Transverse colon (tissue), 4 donors: ENCODE measurements at regions not wholly inside any gene's neighbourhood (a gene's known extent, or its start where the extent isn't known, plus 50 kb on each side); places are given as distances from the start of the nearest gene placed in this dataset.

ENCODE experiments used
- DNase-seq: peaks from one replicate; pipeline ENCODE4 v3.0.0-alpha.2; 2019
- H3K27ac ChIP-seq, 4 donors: fragments of 200-600 bp; sonication (generic); 2 replicates each; pipeline ENCODE4 v1.5.1; 2016 to 2018; ENCODE audit warnings: inconsistent platforms in 4 of 4
- H3K27me3 ChIP-seq: fragments of 200-600 bp; sonication (generic); 2 replicates; pipeline ENCODE4 v1.5.1; 2017; ENCODE audit warnings: inconsistent platforms
- H3K36me3 ChIP-seq, 4 donors: fragments of 200-600 bp; sonication (generic); 2 replicates each; pipeline ENCODE4 v1.5.1; 2017 to 2019; ENCODE audit warnings: inconsistent platforms in 4 of 4
- H3K4me1 ChIP-seq, 4 donors: fragments of 200-600 bp; sonication (generic); 2 replicates each; pipeline ENCODE4 v1.5.1; 2017 to 2020; ENCODE audit warnings: inconsistent platforms in 4 of 4
- H3K4me3 ChIP-seq, 4 donors: fragments of 200-600 bp; sonication (generic); 1 replicate in 1 of 4; 2 replicates in 3 of 4; pipeline versions ENCODE4 v1.5.1 to v1.6.1; 2017 to 2019; ENCODE audit warnings: inconsistent platforms in 4 of 4
- H3K9me3 ChIP-seq, 2 donors: fragments of 200-600 bp; sonication (generic); 2 replicates each; pipeline ENCODE4 v1.5.1; 2017 to 2019; ENCODE audit warnings: inconsistent platforms in 2 of 2
- CTCF ChIP-seq, 5 experiments: fragments of 200-600 bp in 3 of 5; fragments of 450-650 bp in 2 of 5; sonication (generic) in 3 of 5; IDR thresholded peaks; 1 replicate in 2 of 5; 2 replicates in 3 of 5; pipeline ENCODE4 v1.5.1; 2016 to 2017; ENCODE audit warnings: antibody characterized with exemption in 5 of 5, inconsistent platforms in 3 of 5, mild to moderate bottlenecking in 2 of 5, moderate library complexity in 1 of 5
- EP300 ChIP-seq: sonication (generic); formaldehyde crosslinking; IDR thresholded peaks from one replicate; pipeline ENCODE4 v1.6.1; 2017; ENCODE audit warnings: antibody characterized with exemption, low read depth
- POLR2A ChIP-seq: fragments of 450-650 bp; IDR thresholded peaks from one replicate; pipeline ENCODE4 v1.6.1; 2016; ENCODE audit warnings: antibody characterized with exemption, mild to moderate bottlenecking, moderate library complexity
- POLR2AphosphoS5 ChIP-seq, 3 donors: sonication (generic); formaldehyde crosslinking; IDR thresholded peaks; one replicate each; pipeline ENCODE4 v1.6.1; 2016; ENCODE audit warnings: antibody characterized with exemption in 3 of 3
- WGBS, 2 donors: methylation state at CpG; one replicate each; pipeline ENCODE4 v1.1.5; 2018; ENCODE audit warnings: low coverage in 1 of 2; 5-methylcytosine and 5-hydroxymethylcytosine counted together
- in situ Hi-C, 4 donors: fragments of 200-750 bp; cut with MboI; loops; one replicate each; pipeline versions ENCODE4 v1.15.0 to v1.15.1; 2017; ENCODE audit warnings: low sequenced_read_pairs in 3 of 4, low pct_ligation_motif_present in 1 of 4, low pct_unique_long_range_greater_than_20kb in 1 of 4
- intact Hi-C: fragments of 100-400 bp; cut with DNase I; formaldehyde crosslinking; loops from one replicate; pipeline ENCODE4 v1.15.1; 2023; ENCODE audit warnings: low total_unique reads

- in situ Hi-C loops, result no loop called here
Measured at GRCh38 chr11:70611821-70612220, 213.5 kb downstream of the CTTN start.

GRCh38 chr11:70612459-70613141 lies 214.3 kb downstream of the CTTN start:
- H3K9me3 ChIP-seq, result peaks cover 5 to 12% of the 10 kb centered on the region in 2 donors
- H3K4me1 ChIP-seq, result no peaks in the 10 kb centered on the region
- no peak for TF ChIP-seq POLR2AphosphoS5 (IDR thresholded peaks at IDR 0.05)
- TF ChIP-seq CTCF (IDR thresholded peaks at IDR 0.05), result no peak
- no peak for TF ChIP-seq POLR2A
- no peak for TF ChIP-seq EP300
- no peak overlapping the region for H3K27ac ChIP-seq
- H3K27me3 ChIP-seq, result no peaks in the 10 kb centered on the region
- no peak overlapping the region for H3K4me3 ChIP-seq
- in situ Hi-C loops, result no loop called here
- DNase-seq, result no peak
- H3K36me3 ChIP-seq, result no peaks in the 10 kb centered on the region
- 73 to 83% methylated on average over 15 to 24 of the region's 24 CpGs for WGBS, 2 donors
- intact Hi-C loops, result no loop called here

More at GRCh38 chr11:70611821-70612220, 213.5 kb downstream of the CTTN start:
- H3K4me3 ChIP-seq, result no peak overlapping the region
- no peak overlapping the region for H3K27ac ChIP-seq
- TF ChIP-seq EP300, result no peak
- TF ChIP-seq CTCF (IDR thresholded peaks at IDR 0.05), result no peak
- TF ChIP-seq POLR2A, result no peak
- no peak for TF ChIP-seq POLR2AphosphoS5 (IDR thresholded peaks at IDR 0.05)
- H3K9me3 ChIP-seq, result peaks cover 5 to 12% of the 10 kb centered on the region in 2 donors
- DNase-seq, result no peak
- WGBS, 2 donors, result 63 to 82% methylated on average over 2 to 14 of the region's 14 CpGs
- H3K4me1 ChIP-seq, result no peaks in the 10 kb centered on the region
- intact Hi-C loops, result no loop called here
- no peaks in the 10 kb centered on the region for H3K36me3 ChIP-seq
- no peaks in the 10 kb centered on the region for H3K27me3 ChIP-seq

GRCh38 chr11:70614034-70614681 lies 215.8 kb downstream of the CTTN start:
- no peak for TF ChIP-seq POLR2A
- TF ChIP-seq EP300, result no peak
- TF ChIP-seq POLR2AphosphoS5 (IDR thresholded peaks at IDR 0.05), result no peak
- TF ChIP-seq CTCF (IDR thresholded peaks at IDR 0.05), result no peak
- 82 to 100% methylated on average over 2 to 7 of the region's 7 CpGs for WGBS, 2 donors
- no peak overlapping the region for H3K4me3 ChIP-seq
- peaks cover 5 to 12% of the 10 kb centered on the region in 2 donors for H3K9me3 ChIP-seq
- H3K4me1 ChIP-seq, result peaks cover 0 to 7% (median 2%) of the 10 kb centered on the region in 4 donors
- no peaks in the 10 kb centered on the region for H3K27me3 ChIP-seq
- H3K27ac ChIP-seq, result no peak overlapping the region
- DNase-seq, result no peak
- in situ Hi-C loops (no loop called here), intact Hi-C loops (no loop called here)
- H3K36me3 ChIP-seq, result no peaks in the 10 kb centered on the region

- intact Hi-C loops, result no loop called here
- no peak for DNase-seq
- Histone ChIP-seq H3K27ac (no peak overlapping the region), H3K9me3 (peaks cover 5 to 12% of the 10 kb centered on the region in 2 donors), H3K36me3 (no peaks in the 10 kb centered on the region), H3K4me3 (no peak overlapping the region), H3K27me3 (no peaks in the 10 kb centered on the region), H3K4me1 (peaks cover 0 to 8% (median 4%) of the 10 kb centered on the region in 4 donors)
- 92 to 100% methylated on average over 1 to 18 of the region's 18 CpGs for WGBS, 2 donors
- in situ Hi-C loops, result no loop called here
- TF ChIP-seq POLR2AphosphoS5 (IDR thresholded peaks at IDR 0.05), result no peak
- no peak for TF ChIP-seq CTCF (IDR thresholded peaks at IDR 0.05)
- TF ChIP-seq POLR2A, result no peak
Measured at GRCh38 chr11:70615036-70615875, 216.9 kb downstream of the CTTN start.
